Choroid plexus epithelial cell (primary cell): ENCODE measurements at regions not wholly inside any gene's neighbourhood (a gene's known extent, or its start where the extent isn't known, plus 50 kb on each side); places are given as distances from the start of the nearest gene placed in this dataset.
A peak's percentile ranks its signal among the peaks of the same experiment; 100 is the strongest.

Source experiments
- DNase-seq: peaks from one replicate; pipeline ENCODE4 v3.0.0-alpha.2; 2010; ENCODE audit warnings: low read depth
- H3K4me3 ChIP-seq: 2 replicates; pipeline ENCODE4 v1.5.1; 2011; ENCODE audit warnings: low read depth, mild to moderate bottlenecking, control low read depth, low read length, moderate library complexity
- TF ChIP-seq, protein P1 (sequence below): conservative IDR thresholded peaks from 2 replicates; pipeline ENCODE4 v1.5.1; 2011; ENCODE audit warnings: low read depth, mild to moderate bottlenecking, control low read depth, inconsistent platforms, low read length, moderate library complexity

DNA sequence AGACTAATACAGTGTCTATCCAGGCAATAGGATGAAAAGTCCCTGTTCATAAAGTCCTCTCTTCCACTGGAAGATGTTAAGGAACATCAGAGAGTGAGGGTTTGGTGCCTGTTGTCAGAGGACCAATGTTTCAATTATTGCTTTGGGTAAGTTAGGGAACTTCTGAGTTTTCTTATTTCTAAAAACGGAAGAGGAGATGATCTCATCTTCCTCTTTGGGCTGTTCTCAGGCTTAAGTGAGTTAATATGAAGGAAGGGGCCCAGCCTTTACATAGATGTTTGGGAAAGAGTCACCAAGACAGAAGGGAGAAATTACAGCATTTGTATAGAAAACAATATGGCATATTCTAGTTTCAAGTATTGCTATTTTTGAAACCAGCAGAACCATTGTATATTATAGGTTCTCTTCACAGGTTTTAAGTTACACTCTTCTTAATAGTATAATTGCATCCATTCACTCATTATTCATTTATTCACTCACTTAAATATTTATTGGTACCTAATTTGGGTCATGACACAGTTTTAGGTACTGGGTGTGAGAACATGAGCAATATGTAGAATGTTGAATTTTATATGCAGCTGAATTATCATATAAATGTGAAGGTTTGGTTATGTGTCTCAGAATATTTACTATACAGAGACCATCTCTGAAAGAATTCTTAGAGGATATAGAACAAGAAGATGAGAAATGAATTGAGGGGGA, 68.5 kb upstream of the LRIG3 start:
- DNase-seq = no peak
- TF ChIP-seq, protein P1, sequence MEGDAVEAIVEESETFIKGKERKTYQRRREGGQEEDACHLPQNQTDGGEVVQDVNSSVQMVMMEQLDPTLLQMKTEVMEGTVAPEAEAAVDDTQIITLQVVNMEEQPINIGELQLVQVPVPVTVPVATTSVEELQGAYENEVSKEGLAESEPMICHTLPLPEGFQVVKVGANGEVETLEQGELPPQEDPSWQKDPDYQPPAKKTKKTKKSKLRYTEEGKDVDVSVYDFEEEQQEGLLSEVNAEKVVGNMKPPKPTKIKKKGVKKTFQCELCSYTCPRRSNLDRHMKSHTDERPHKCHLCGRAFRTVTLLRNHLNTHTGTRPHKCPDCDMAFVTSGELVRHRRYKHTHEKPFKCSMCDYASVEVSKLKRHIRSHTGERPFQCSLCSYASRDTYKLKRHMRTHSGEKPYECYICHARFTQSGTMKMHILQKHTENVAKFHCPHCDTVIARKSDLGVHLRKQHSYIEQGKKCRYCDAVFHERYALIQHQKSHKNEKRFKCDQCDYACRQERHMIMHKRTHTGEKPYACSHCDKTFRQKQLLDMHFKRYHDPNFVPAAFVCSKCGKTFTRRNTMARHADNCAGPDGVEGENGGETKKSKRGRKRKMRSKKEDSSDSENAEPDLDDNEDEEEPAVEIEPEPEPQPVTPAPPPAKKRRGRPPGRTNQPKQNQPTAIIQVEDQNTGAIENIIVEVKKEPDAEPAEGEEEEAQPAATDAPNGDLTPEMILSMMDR = no peak
- H3K4me3 ChIP-seq = no peak overlapping the region

DNA sequence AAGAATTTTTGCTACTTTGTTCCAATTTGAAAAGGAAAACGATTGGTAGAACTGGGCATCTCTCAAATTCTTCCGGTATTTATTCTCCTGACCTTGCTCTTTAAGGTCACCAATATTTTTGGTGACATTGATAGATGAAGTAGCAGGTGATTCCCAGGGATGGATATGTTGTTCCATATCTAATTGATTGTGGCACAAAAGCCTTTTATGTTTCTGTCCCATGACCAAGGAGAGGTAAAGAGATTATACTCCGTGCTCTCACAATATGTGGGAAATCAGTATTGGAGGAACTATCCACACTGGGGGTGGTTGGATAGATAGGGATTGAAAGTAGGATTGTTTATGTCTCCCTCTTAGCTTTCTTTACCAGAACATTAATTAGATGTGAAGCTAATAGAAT, 61.7 kb upstream of the LRIG3 start:
- no peak overlapping the region for H3K4me3 ChIP-seq
- no peak for DNase-seq
- TF ChIP-seq, protein P1 = no peak

DNA sequence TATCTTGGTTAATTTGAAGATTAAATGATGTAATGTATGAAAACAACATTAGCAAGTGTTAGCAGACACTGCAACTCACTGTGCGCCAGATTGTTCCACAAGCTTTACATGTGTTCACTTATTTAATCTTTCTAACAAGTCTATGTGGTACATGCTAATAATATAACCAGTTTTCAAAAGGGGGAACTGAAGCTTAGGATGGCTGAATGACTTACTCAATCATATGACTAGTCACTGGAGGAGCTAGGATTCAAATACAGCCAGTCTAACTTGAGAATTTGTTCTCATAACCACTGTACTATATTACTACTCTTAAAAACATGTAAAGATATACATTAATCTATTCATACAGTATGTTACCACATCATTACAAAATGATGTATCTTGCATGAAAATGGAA, 60.5 kb upstream of the LRIG3 start:
- no peak overlapping the region for H3K4me3 ChIP-seq
- DNase-seq = peak; percentile 5
- TF ChIP-seq, protein P1 = no peak

DNA sequence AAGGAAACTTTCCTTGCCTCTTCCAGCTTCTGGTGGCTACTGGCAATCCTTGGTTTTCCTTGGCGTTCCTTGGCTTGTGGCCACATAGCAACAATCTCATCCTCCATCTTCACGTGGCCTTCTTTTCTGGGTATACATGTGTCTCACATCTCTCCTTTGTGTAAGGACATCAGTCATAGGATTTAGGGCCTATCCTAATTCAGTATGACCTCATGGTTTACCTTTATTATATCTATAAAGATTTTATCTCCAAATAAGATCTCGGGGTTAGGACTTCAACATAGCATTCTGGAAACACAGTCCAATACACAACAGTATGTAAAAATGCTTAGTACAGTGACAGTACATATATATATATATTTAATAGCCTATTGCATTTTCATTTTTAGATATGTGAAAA, 58.4 kb upstream of the LRIG3 start:
- no peak overlapping the region for H3K4me3 ChIP-seq
- TF ChIP-seq, protein P1 = no peak
- DNase-seq = no peak

DNA sequence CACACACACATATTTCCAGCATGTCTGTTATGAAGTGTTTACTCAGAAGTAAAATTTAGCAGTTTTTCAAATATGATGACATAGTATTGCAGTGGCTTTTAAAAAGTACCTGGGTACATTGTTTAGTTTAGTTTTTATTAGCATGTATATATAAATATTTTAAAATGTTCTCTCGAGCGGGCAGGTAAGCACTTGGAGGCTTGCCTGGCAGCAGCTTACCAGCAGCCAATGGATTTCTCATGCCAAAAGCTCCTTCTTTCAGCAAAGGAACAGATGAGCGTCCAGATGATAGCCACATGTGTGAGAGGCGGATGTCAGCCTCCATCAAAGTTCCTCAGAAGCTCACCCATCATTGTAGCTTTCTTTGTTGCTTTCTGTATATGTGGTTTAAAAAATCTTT, 57.2 kb upstream of the LRIG3 start:
- TF ChIP-seq, protein P1 = no peak
- no peak overlapping the region for H3K4me3 ChIP-seq
- DNase-seq = no peak

DNA sequence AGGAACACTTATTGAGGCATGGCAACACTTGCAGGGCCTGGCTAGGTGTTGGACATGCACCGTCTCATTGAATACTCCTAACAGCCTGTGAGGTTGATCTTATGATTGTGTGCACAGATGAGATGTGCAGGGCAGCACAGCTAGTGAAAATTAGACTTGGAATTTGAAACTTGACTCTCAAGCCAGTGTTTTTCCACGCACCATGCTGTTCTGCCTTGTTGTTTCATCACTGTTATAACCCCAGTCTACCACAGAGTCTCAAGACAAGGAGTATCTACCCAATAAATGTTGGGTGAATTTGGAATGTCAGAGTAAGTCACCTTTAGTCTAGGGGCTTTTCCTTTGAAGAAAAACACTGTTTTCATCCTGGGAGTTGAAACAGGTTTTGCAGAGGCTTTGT, 55.8 kb upstream of the LRIG3 start:
- DNase-seq = peak; percentile 79
- TF ChIP-seq, protein P1 = no peak
- no peak overlapping the region for H3K4me3 ChIP-seq
